UCSD-AML1 (cell line): ENCODE measurements at regions not wholly inside any gene's neighbourhood (a gene's known extent, or its start where the extent isn't known, plus 50 kb on each side); places are given as distances from the start of the nearest gene placed in this dataset.

Experiments
- DNase-seq: peaks from one replicate; lab custom pipeline; 2025; ENCODE audit not compliant: unreplicated experiment; lab: John Stamatoyannopoulos, UW

DNA sequence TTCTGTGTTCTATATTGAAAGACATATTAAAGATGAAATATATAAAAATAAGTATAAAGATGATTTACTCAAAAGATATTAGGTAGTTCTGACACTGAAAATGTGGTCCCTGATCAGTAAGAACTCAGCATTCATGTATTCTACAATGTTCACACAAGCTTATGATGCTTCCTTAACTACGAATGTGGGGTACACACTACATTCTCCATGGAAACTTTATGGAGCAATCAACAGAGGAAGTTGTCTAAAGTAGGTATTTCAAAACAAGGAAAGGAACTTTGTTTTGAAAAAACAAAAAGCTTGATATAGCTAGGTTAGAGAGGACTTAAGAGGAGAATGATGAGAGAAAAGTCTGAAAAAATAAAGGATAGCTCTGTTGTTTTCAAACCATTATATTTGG lies 119.7 kb upstream of the RGS18 start:
- DNase-seq = no peak

DNA sequence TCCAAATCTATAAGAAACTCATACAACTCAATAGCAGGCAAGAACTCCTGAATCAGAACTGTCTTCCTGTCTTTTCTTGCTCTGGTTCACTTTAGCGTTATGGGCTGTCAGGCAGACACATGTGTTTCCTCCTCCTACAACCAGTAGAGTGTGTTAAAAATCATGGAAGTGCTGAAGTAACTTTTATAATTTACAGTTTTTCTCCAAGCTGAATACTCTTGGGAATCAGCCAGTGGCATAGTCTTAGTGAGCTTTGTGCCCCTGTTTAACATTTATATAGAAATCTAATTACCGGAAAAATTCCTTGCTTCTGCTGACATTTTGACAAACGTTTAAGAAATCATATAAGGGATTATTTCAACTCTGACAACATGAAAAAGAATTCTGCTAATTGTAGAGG lies 113.1 kb upstream of the RGS18 start:
- no peak for DNase-seq

DNA sequence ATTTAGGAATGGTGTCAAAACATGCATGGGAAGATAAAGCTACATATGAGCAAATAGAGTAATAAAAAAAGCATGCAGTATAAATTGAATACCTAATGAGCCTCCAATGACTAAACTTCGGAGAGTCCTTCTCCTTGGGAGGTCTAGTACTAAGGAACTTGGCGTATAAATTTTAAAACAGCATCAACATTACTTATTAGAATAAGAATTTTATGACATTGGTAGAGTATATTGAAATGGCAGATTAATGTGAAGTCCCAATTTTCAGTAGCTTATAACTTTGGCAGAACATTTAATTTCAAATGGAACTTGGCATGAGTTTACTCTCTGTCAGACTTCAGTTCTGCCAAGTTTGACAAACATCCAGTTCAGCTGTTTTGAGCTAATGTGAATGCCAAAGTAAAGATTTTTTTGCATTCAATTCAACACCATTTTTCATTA lies 104.7 kb upstream of the RGS18 start:
- DNase-seq = no peak

DNA sequence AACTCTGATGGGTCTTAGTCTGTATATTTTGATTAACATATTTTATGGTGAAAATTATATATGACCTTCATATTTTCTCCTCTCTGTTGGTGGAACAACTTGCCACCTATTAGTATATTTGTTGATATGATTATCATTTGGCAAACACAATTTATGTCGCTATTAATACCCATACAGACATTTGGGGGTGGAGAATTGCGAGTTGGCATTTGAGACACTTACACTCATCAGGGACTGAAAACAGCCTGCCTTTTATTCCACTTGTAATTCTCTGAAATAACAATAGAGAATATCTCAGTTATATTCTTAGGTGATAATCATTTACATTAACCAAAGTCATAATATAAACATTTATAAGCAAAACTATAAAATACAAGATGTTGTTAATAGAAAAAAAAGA lies 100.5 kb upstream of the RGS18 start:
- no peak for DNase-seq

DNA sequence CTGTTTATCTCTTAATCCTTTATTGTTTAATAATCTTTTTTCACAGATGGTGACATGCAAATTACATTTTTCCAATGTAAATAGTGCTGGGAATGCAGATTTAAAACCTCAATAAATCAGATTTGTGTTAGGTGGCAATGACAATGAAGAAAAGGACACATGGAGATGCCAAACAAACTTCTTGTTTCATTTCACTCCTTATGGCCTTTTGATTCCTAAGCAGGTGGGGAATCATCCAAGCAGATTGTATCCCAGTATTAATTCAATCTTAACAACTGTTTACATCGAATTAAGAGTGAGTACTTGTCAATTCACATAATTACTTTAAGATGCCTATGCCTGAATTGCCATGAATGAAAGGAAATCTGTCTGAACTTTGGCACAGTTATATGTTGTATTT lies 98.9 kb upstream of the RGS18 start:
- DNase-seq = no peak

DNA sequence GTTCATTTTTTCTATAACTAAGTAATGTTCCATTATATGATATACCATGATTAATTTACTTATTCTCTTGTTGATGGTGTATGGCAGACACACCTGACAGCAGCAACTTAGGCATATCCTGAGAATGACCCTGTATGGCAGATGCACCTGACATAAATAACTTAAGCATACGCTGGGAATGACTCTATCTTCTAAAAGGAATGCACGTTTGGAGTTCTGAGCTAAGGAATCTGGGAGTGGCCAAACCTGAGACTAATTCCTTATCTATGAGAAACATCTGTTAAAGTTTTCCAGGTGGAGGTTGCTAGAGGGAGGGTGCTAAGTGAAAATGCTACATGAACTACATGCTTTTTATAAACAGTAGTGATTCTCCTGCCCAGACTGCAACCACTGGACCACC lies 96.7 kb upstream of the RGS18 start:
- DNase-seq = no peak

DNA sequence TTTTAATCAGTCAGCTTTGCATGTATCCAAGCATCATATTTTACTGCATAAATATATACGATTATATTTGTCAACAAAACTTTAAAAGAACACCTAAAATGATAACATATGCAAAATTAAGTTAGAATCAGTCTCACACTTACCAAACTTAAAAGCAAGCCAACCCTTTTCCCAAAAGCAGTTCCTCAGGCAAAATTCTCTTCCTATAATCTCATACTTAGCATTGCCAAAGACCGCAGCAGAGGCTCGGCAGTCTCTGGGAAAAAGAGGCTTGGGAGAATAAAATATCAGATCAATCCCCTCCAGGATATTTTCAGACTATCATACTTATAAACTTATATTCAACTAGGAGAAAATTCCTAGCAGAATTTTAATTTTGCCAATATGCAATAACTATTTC lies 93.2 kb upstream of the RGS18 start:
- DNase-seq = no peak

DNA sequence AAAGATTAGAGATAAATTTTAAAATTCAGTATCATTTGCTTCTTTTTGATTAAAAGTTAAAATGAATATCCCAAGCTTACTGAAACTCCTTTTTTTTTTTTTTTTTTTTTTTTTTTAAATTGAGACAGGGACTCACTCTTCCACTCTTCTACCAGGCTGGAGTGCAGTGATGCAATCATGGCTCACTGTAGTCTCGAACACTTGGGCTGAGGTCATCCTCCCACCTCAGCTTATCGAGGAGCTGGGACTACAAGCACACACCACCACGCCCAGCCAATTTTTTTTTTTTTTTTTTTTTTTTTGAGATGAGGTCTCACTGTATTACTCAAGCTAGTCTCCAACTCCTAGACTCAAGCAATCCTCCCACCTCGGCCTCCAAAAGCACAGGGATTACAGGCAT lies 92.1 kb upstream of the RGS18 start:
- no peak for DNase-seq

DNA sequence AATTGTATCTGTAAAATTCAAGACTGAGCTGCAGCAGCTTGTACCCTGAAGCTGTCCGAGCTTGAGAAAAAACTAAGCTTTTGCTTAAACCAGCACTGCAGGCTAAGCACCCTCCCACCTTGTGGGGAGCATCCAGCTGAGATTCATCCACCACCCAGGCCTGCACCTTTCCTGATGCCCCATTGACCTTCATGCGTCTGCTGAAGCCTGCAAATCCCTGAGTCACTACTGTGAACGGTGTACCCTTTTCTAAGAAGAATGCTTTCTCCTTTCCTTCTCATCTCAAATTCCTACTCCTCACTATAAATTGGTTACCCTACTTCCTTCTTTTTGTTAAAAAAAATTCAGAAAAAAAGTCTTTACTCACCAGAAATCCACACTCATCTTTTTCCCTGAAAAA lies 90.9 kb upstream of the RGS18 start:
- peak; percentile 4 for DNase-seq

DNA sequence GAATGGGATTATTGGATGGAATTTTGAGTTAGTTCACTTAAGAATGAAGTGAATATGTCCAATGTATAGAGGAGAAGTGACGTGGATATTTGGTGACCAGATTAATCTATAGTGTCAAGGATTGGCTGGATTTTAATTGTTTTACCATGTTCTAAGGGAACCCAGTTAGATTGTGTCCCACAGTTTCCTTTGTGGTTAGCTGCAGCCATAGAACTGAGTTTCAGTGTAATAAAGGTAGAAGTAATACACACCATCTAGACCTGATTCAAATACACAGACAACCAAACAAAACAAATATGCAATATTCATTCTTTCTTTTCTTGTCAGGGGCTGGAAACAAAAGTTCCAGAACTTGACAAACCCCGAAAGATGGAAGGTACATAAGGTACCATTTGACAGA lies 88.0 kb upstream of the RGS18 start:
- no peak for DNase-seq

DNA sequence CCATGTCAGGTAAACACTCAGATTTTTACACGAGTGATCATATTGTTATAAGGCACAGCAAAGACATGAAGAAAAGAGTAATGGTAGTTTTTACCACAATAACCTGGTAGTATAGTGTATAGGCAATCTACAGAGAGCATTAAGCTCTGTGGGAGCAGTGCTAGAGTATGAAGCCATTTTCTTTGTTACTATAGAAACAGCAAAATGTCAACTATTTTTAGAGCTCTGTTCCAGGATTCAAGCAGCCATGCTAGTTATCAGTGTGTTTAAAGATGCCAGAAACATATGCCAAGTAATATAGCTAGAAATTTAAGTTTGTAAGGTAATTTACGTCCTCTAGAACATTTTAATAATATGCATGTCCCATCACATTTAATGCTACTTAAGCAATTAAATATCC lies 77.6 kb upstream of the RGS18 start:
- DNase-seq = no peak

DNA sequence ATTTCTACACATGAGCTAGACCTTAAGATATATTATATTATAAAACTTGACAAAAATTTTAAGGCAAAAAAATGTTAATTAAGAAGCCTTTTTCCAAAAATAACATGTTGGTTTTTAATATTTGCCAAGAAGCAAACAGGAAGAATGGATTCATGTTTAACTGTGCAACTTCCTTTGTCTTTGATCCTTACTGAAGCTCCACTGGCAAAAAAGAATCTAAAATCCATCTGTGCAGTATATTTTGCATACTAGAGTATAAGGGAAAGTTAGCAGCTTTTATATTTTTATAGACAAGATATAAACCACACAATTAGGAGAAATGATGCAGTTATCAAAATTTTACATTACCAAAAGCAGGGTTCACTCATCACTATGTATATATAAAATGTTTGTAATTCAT lies 76.9 kb upstream of the RGS18 start:
- DNase-seq = no peak

DNA sequence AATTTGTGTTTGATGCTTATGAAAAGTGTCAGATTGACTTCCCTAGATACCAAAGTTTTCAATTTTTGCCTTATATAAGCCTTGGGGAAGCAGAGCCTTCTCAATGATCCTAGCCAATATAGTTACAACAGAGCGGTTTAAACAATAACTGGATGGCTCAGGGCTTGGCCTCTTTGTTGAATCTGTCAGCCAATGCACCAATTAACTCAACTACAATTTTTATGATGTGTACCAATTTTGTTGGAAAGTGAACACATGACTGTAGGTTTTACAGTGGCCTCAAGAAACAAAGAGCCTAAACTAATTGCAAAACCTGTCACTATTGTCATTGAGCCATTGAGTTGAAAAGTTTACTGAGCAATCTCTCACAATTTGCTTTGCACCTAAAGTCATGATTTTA lies 71.6 kb upstream of the RGS18 start:
- no peak for DNase-seq

DNA sequence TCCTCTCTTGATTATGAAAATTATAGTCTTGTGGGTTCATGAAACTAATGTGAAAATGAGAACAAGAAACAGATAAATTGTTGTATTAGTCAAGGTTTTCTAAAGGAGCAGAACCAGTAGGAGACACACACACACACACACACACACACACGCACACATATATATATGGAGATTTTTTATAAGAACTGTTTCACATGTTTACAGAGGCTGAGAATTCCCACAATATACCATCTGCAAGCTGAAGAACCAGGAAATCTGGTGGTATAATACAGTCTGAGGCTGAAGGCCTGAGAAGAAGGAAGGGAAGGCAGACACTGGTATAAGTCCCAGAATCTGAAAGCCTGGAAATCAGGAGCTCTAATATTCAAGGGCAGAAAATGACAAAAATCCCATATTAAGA lies 70.9 kb upstream of the RGS18 start:
- DNase-seq = no peak

DNA sequence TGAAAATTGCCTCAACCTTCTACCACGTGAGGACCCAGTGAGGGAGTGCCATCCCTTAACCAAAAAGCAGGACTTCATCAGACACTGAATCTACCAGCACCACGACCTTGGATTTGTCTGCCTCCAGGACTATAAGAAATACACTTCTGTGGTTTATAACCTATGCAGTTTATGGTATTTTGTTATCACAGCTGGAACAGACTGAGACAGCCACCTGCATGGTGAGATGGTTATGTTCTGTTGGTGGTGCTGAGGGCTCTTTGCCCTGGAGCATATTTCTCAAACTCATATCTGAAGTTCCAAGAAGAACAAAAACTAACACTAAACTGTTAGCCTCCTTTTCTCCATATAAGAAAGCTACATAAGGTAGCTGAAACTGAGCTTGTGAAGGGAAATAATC lies 69.8 kb upstream of the RGS18 start:
- DNase-seq = no peak

DNA sequence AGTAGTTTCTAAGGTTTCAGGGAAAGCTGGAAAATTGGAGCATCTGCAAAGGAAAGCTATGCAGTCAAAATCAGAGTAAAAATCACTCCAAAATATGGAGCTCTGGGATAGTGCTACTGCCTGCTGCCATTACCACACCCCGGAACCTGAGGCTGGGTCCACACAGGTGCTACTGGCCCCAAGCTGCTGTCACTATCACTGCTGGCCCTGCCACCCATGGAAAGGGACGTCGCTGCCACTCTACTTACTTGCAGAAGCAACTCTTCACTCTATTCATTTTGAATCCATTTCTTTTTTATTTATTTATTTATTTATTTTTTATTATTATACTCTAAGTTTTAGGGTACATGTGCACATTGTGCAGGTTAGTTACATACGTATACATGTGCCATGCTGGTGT lies 60.3 kb upstream of the RGS18 start:
- DNase-seq = no peak

DNA sequence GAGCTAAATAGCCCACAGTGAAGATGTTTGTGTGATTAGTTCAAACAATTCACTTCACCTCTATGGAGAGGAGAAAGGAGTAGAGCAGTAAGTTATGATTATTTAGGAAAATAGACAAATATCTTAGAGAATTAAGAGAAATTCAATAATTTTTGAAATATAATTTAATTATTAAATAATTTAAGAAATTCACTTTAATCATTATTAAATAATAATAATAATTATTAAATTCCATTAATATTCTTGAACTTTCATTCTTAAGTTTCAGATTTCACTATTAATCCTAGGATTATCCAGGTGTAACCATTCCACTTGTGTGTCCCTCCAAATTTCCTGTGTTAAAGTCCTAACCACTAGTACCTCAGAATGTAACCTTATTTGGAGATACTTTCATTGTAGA lies 58.9 kb upstream of the RGS18 start:
- DNase-seq = no peak

DNA sequence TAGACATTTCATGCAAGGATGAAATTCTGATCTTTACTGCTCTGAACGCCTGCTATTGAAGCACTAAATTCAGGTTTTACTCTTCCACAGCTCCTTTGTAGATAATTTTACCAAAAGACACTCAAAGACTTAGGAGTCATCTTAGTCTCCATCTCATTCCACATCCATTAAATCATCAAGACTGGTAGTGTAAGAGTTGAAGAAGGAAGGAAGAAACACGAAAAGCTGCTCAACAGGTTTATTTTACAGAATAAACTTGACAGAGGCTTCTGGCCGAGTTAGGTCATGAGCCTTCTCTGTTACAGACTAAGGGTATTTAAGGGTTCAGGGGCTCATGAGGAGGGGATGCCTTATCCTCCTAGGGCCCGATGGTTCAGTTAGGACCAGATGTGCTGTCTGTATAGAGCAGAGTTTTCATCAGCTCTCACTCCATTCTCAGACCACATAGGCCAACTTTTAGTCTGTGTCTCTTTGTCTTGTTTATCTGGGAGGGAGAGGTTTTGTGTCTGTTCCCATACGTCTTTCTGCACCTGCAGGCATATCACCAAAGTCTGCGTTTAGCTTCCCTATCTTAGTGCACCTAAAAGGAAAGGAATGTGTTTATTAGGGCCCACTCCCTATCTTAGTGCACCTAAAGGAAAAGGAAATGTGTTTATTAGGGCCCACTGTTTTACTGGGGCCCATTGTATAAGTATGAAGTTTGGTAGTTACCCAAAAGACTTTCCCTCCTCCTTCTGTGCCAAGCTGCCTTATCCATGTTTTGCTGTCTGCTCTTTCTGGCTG lies 57.4 kb upstream of the RGS18 start:
- DNase-seq = no peak

DNA sequence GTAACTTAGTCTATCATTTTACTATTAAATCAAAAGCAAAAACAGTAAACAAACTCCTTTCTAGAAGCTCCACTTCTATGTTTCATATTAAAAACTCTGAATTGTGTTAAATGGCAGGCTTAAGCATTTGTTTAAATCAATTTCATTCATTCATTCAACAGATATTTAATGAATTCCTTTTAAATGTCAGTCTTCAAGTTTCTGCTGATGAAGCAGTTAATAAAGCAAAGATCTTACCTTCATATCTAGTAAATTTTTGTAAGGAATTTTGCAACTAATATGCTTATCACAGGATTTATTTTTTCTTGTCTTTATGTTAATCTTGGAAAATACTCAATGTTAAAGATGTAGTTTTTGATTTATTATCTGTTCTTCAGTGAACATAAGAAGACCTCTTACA lies 54.1 kb upstream of the RGS18 start:
- DNase-seq = no peak

DNA sequence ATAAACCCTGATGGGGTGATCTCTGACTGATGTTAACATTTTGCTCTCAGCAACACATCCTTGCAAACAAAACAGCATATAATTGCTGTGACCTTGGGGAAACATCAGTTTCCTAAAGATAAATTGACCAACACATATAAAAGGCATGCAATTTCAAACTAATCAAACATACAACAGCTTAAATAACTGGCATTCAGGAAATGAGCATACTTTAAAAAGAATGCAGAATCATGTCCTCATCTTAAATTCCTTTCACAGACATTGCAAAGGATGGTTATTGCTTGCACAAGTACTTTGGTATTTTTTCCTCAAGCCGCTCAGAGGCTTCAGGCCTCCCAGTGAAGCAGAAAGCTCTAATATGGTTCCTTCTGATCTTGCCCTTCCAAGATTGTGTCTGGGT lies 53.4 kb upstream of the RGS18 start:
- DNase-seq = no peak

DNA sequence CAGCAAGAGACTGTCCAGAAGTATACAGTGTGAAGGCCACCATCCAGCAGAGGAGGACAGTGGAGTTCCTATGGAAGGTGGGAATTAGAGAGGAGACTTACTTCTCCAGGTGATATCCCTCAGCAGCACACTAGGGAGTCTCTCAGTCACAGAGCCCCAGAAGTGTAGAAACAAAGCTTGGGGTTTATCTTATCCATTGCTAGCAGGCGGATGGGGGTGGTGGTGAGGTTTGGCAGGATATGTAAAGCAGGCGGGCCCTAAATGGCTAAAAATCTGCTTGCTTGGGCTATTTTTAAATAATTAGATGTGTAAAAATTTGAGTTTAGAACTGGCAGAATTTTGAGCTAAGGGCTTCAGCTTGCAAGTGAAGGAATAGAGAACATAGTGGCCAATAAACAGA lies 50.1 kb upstream of the RGS18 start:
- DNase-seq = peak; percentile 9
